Kidney (tissue), 13 donors: ENCODE measurements at regions not wholly inside any gene's neighbourhood (a gene's known extent, or its start where the extent isn't known, plus 50 kb on each side); places are given as distances from the start of the nearest gene placed in this dataset.
"Not testable (repeated sequence)": the region's sequence is repeated elsewhere in the genome, so short reads cannot be mapped to it uniquely, and the experiment has no call there.

Experiments
- DNase-seq, 5 donors: peaks; one replicate each; pipeline ENCODE4 v3.0.0-alpha.2; 2013 to 2020
- FAIRE-seq: peaks from 2 replicates; lab custom pipeline; 2012; peaks lifted over from hg19 to GRCh38; lab: Jason Lieb, UNC
- H3K27ac ChIP-seq, 2 donors: one replicate each; pipeline ENCODE4 v1.7.0; 2013; ENCODE audit warnings: low read depth in 2 of 2, low read length in 2 of 2, inconsistent platforms in 1 of 2
- H3K27me3 ChIP-seq: one replicate; pipeline ENCODE4 v1.7.1; 2013; ENCODE audit warnings: low read length, inconsistent platforms; ENCODE audit not compliant: control insufficient read depth, insufficient read depth
- H3K36me3 ChIP-seq, 3 donors: one replicate each; pipeline versions ENCODE4 v1.7.0 to v1.7.1; 2013; ENCODE audit warnings: low read length in 3 of 3, control low read depth in 1 of 3, inconsistent platforms in 1 of 3; ENCODE audit not compliant: insufficient read depth in 3 of 3, control insufficient read depth in 2 of 3
- H3K4me1 ChIP-seq, 3 donors: one replicate each; pipeline versions ENCODE4 v1.7.0 to v1.7.1; 2013; ENCODE audit warnings: low read length in 3 of 3, inconsistent platforms in 1 of 3, low read depth in 1 of 3; ENCODE audit not compliant: control insufficient read depth in 2 of 3, insufficient read depth in 2 of 3
- H3K4me3 ChIP-seq, 3 donors: one replicate each; pipeline versions ENCODE4 v1.7.0 to v1.8.1; 2013; ENCODE audit warnings: low read length in 3 of 3, control low read depth in 1 of 3, inconsistent platforms in 1 of 3
- H3K9ac ChIP-seq, 3 donors: one replicate each; pipeline versions ENCODE4 v1.7.0 to v1.7.1; 2013; ENCODE audit warnings: low read length in 3 of 3, control low read depth in 1 of 3, inconsistent platforms in 1 of 3
- H3K9me3 ChIP-seq, 3 donors: one replicate each; pipeline versions ENCODE4 v1.7.0 to v1.7.1; 2013; ENCODE audit warnings: low read length in 3 of 3, control low read depth in 1 of 3, inconsistent platforms in 1 of 3; ENCODE audit not compliant: control insufficient read depth in 2 of 3, insufficient read depth in 1 of 3
- CTCF ChIP-seq: IDR thresholded peaks from 3 replicates; pipeline ENCODE4 v1.5.1; 2012; ENCODE audit warnings: mild to moderate bottlenecking, moderate library complexity, borderline replicate concordance; ENCODE audit not compliant: insufficient read depth; ENCODE audit errors: extremely low read depth
- intact Hi-C: fragments of 100-400 bp; cut with DNase I; formaldehyde crosslinking; loops from one replicate; pipeline ENCODE4 v1.11.1; 2022
- donor health status: control.
- donor health status: control.
- donor health status: control.
- donor health status: control.
- donor health status: control.
- donor health status: DM: yes; HTN: yes; CAD: no.
- donor health status: Normal renal cell carcinoma (clear cell type).

- H3K9ac ChIP-seq = no peak overlapping the region
- no peak overlapping the region for H3K4me3 ChIP-seq
- intact Hi-C loops = no loop called here
- DNase-seq = no peak
- H3K36me3 ChIP-seq = no peaks in the 10 kb centered on the region
- no peak for TF ChIP-seq CTCF
- H3K27me3 ChIP-seq = no peaks in the 10 kb centered on the region
- H3K27ac ChIP-seq = no peak overlapping the region
- no peaks in the 10 kb centered on the region for H3K4me1 ChIP-seq
- H3K9me3 ChIP-seq = no peaks in the 10 kb centered on the region
- no peak for FAIRE-seq
Measured at GRCh38 chr15:96058103-96058851, 272.2 kb upstream of the NR2F2 start.

GRCh38 chr15:96058852-96059103 is 271.7 kb upstream of the NR2F2 start:
- H3K4me3 ChIP-seq, intact Hi-C loops, H3K9me3 ChIP-seq, H3K27ac ChIP-seq, H3K9ac ChIP-seq, H3K36me3 ChIP-seq, H3K4me1 ChIP-seq, DNase-seq, H3K27me3 ChIP-seq, FAIRE-seq: not testable (repeated sequence)

GRCh38 chr15:96060591-96060990 is 269.9 kb upstream of the NR2F2 start:
- intact Hi-C loops, H3K27me3 ChIP-seq, FAIRE-seq: not testable (repeated sequence)

GRCh38 chr15:96064351-96064756 is 266.1 kb upstream of the NR2F2 start:
- TF ChIP-seq CTCF = no peak
- no peak overlapping the region for H3K9ac ChIP-seq
- H3K4me3 ChIP-seq = no peak overlapping the region
- H3K27ac ChIP-seq = no peak overlapping the region
- no peaks in the 10 kb centered on the region for H3K27me3 ChIP-seq
- H3K4me1 ChIP-seq = no peaks in the 10 kb centered on the region
- H3K9me3 ChIP-seq = no peaks in the 10 kb centered on the region
- H3K36me3 ChIP-seq = no peaks in the 10 kb centered on the region
- FAIRE-seq = no peak
- intact Hi-C loops = no loop called here
- DNase-seq = no peak

More at GRCh38 chr15:96060591-96060990, 269.9 kb upstream of the NR2F2 start:
- H3K4me1 ChIP-seq, H3K9me3 ChIP-seq, H3K27ac ChIP-seq, DNase-seq, H3K36me3 ChIP-seq, H3K9ac ChIP-seq, H3K4me3 ChIP-seq: not testable (repeated sequence)
